Gastrocnemius medialis (tissue), 4 donors: ENCODE measurements at regions not wholly inside any gene's neighbourhood (a gene's known extent, or its start where the extent isn't known, plus 50 kb on each side); places are given as distances from the start of the nearest gene placed in this dataset.

Experiments used
- ATAC-seq, 2 donors: fragments of 150-250 bp; one replicate each; pipeline ENCODE4 v1.9.1; 2016
- DNase-seq, 2 donors: peaks; one replicate each; pipeline ENCODE4 v3.0.0-alpha.2; 2019
- H3K27ac ChIP-seq, 4 donors: fragments of 200-600 bp; sonication (generic); 1 replicate in 1 of 4; 2 replicates in 3 of 4; pipeline ENCODE4 v1.5.1; 2016 to 2018; ENCODE audit warnings: mild to moderate bottlenecking in 2 of 4, moderate library complexity in 1 of 4
- H3K27me3 ChIP-seq, 3 donors: fragments of 200-600 bp; sonication (generic) in 2 of 3; 1 replicate in 1 of 3; 2 replicates in 2 of 3; pipeline versions ENCODE4 v1.5.1 to v1.6.0; 2016 to 2019; ENCODE audit warnings: mild to moderate bottlenecking in 1 of 3, moderate library complexity in 1 of 3
- H3K36me3 ChIP-seq, 2 donors: fragments of 200-600 bp; sonication (generic) in 1 of 2; one replicate each; pipeline ENCODE4 v1.5.1; 2017 to 2018
- H3K4me1 ChIP-seq, 2 donors: fragments of 200-600 bp; sonication (generic) in 1 of 2; one replicate each; pipeline ENCODE4 v1.5.1; 2016 to 2017; ENCODE audit warnings: mild to moderate bottlenecking in 2 of 2
- H3K4me3 ChIP-seq, 4 donors: fragments of 200-600 bp; sonication (generic) in 3 of 4; 1 replicate in 1 of 4; 2 replicates in 3 of 4; pipeline ENCODE4 v1.5.1; 2016 to 2019; ENCODE audit warnings: mild to moderate bottlenecking in 2 of 4
- H3K9me3 ChIP-seq, 3 donors: fragments of 200-600 bp; sonication (generic) in 2 of 3; 1 replicate in 1 of 3; 2 replicates in 2 of 3; pipeline ENCODE4 v1.5.1; 2016 to 2019
- CTCF ChIP-seq, 5 experiments: fragments of 450-650 bp in 3 of 5; fragments of 200-600 bp in 2 of 5; sonication (generic) in 2 of 5; IDR thresholded peaks in 4 of 5; conservative IDR thresholded peaks in 1 of 5; 1 replicate in 4 of 5; 2 replicates in 1 of 5; pipeline ENCODE4 v1.5.1; 2016 to 2019; ENCODE audit warnings: antibody characterized with exemption in 5 of 5, mild to moderate bottlenecking in 3 of 5, moderate library complexity in 3 of 5
- POLR2A ChIP-seq, 2 donors: fragments of 450-650 bp; IDR thresholded peaks; one replicate each; pipeline ENCODE4 v1.6.1; 2017; ENCODE audit warnings: antibody characterized with exemption in 2 of 2, mild to moderate bottlenecking in 2 of 2, moderate library complexity in 2 of 2
- in situ Hi-C, 4 donors: fragments of 200-750 bp; cut with MboI; loops; one replicate each; pipeline versions ENCODE4 v1.15.0 to v1.8.0; 2017; ENCODE audit warnings: low sequenced_read_pairs in 4 of 4
- intact Hi-C: fragments of 100-400 bp; cut with DNase I; formaldehyde crosslinking; loops from one replicate; pipeline ENCODE4 v1.15.1; 2023; ENCODE audit warnings: low total_unique reads

GRCh38 chr2:120947982-120948661, 212.5 kb downstream of the GLI2 start:
- Histone ChIP-seq H3K4me3 (no peak overlapping the region), H3K36me3 (no peaks in the 10 kb centered on the region), H3K9me3 (no peaks in the 10 kb centered on the region), H3K27ac (no peak overlapping the region), H3K4me1 (peaks cover 10 to 19% of the 10 kb centered on the region in 2 donors), H3K27me3 (no peaks in the 10 kb centered on the region)
- in situ Hi-C loops, result no loop called here
- DNase-seq (no peak), ATAC-seq (no peak)
- intact Hi-C loops, result loop anchor here (5.0 to 10.0 kb wide), 2 partner anchors 127 to 211 kb away; partner anchors contain the start of gene GLI2
- no peak for TF ChIP-seq POLR2A (IDR thresholded peaks at IDR 0.05)
- no peak for TF ChIP-seq CTCF (IDR thresholded peaks at IDR 0.05 in 4 of 5, conservative IDR thresholded peaks at IDR 0.05 in 1 of 5)

GRCh38 chr2:120948662-120949011, 213.0 kb downstream of the GLI2 start:
- in situ Hi-C loops (no loop called here), intact Hi-C loops (loop anchor here (5.0 to 10.0 kb wide), 2 partner anchors 126 to 211 kb away; partner anchors contain the start of gene GLI2)
- H3K9me3 ChIP-seq, result no peaks in the 10 kb centered on the region
- no peak overlapping the region for H3K27ac ChIP-seq
- H3K4me3 ChIP-seq, result no peak overlapping the region
- ATAC-seq (peak in 1 of 2 donors; percentile 49), DNase-seq (no peak)
- no peaks in the 10 kb centered on the region for H3K36me3 ChIP-seq
- H3K4me1 ChIP-seq, result peaks cover 10 to 19% of the 10 kb centered on the region in 2 donors
- H3K27me3 ChIP-seq, result no peaks in the 10 kb centered on the region
- no peak for TF ChIP-seq POLR2A (IDR thresholded peaks at IDR 0.05)
- no peak for TF ChIP-seq CTCF (IDR thresholded peaks at IDR 0.05 in 4 of 5, conservative IDR thresholded peaks at IDR 0.05 in 1 of 5)

GRCh38 chr2:120949027-120949956, 213.6 kb downstream of the GLI2 start:
- in situ Hi-C loops, result no loop called here
- Histone ChIP-seq H3K27ac (no peak overlapping the region), H3K36me3 (no peaks in the 10 kb centered on the region), H3K4me1 (peaks cover 10 to 19% of the 10 kb centered on the region in 2 donors), H3K9me3 (no peaks in the 10 kb centered on the region), H3K4me3 (no peak overlapping the region), H3K27me3 (no peaks in the 10 kb centered on the region)
- intact Hi-C loops, result loop anchor here (5.0 to 10.0 kb wide), 2 partner anchors 126 to 212 kb away; partner anchors contain the start of gene GLI2
- TF ChIP-seq CTCF (IDR thresholded peaks at IDR 0.05 in 4 of 5, conservative IDR thresholded peaks at IDR 0.05 in 1 of 5), result peak in 3 of 5 experiments; percentile 17 to 48 (median 46)
- no peak for TF ChIP-seq POLR2A (IDR thresholded peaks at IDR 0.05)
- peak; percentile 31 to 48 for ATAC-seq
- DNase-seq, result no peak

- Histone ChIP-seq H3K36me3 (no peaks in the 10 kb centered on the region), H3K27me3 (no peaks in the 10 kb centered on the region), H3K27ac (no peak overlapping the region), H3K4me3 (no peak overlapping the region), H3K9me3 (no peaks in the 10 kb centered on the region), H3K4me1 (peaks cover 10 to 19% of the 10 kb centered on the region in 2 donors)
- in situ Hi-C loops (no loop called here), intact Hi-C loops (loop anchor here (5.0 to 10.0 kb wide), 2 partner anchors 125 to 213 kb away; partner anchors contain the start of gene GLI2)
- TF ChIP-seq POLR2A (IDR thresholded peaks at IDR 0.05) (no peak), CTCF (IDR thresholded peaks at IDR 0.05 in 4 of 5, conservative IDR thresholded peaks at IDR 0.05 in 1 of 5) (no peak)
- no peak for DNase-seq
- ATAC-seq, result no peak
These were observed 214.4 kb downstream of the GLI2 start for GRCh38 chr2:120949957-120950590.
